H1 (cell line): ENCODE measurements at regions not wholly inside any gene's neighbourhood (a gene's known extent, or its start where the extent isn't known, plus 50 kb on each side); places are given as distances from the start of the nearest gene placed in this dataset.

Experiments used
- CTCF ChIA-PET: fragments of 300-600 bp; sonication (Branson Sonifier 250); formaldehyde crosslinking; loops from one replicate; lab custom pipeline; 2021; ENCODE audit not compliant: partially characterized antibody; lab: Charles Lee
- POLR2A ChIA-PET: fragments of 300-600 bp; sonication (Branson Sonifier 250); formaldehyde crosslinking; loops from one replicate; lab custom pipeline; 2021; ENCODE audit warnings: inconsistent platforms; ENCODE audit not compliant: partially characterized antibody; lab: Charles Lee
- DNase-seq, 2 experiments: peaks; one replicate each; pipeline versions ENCODE4 v3.0.0 to v3.0.0-alpha.2; 2010 to 2022; ENCODE audit warnings: low spot score in 2 of 2, low read depth in 1 of 2, mixed read lengths in 1 of 2
- FAIRE-seq: peaks from 2 replicates; lab custom pipeline; 2011; peaks lifted over from hg19 to GRCh38; lab: Jason Lieb, UNC
- H2AFZ ChIP-seq: 2 replicates; pipeline ENCODE4 v1.8.1; 2012; ENCODE audit warnings: low read length, inconsistent platforms
- H2AK5ac ChIP-seq: 2 replicates; pipeline ENCODE4 v1.6.1; 2013; ENCODE audit warnings: low read depth, low read length
- H2BK120ac ChIP-seq: replicated peaks from 2 replicates; pipeline ENCODE3; 2013; ENCODE audit warnings: low read depth, low read length, inconsistent platforms
- H2BK12ac ChIP-seq: 2 replicates; pipeline ENCODE4 v1.6.1; 2013; ENCODE audit warnings: low read depth, low read length
- H2BK15ac ChIP-seq: 2 replicates; pipeline ENCODE4 v1.6.1; 2013; ENCODE audit warnings: low read length
- H2BK20ac ChIP-seq: 2 replicates; pipeline ENCODE4 v1.6.1; 2013; ENCODE audit warnings: low read length
- H2BK5ac ChIP-seq: 2 replicates; pipeline ENCODE4 v1.6.1; 2013; ENCODE audit warnings: low read depth, low read length
- H3K14ac ChIP-seq: 2 replicates; pipeline ENCODE4 v1.6.1; 2013; ENCODE audit warnings: inconsistent platforms; ENCODE audit not compliant: insufficient read length
- H3K18ac ChIP-seq: 2 replicates; pipeline ENCODE4 v1.6.1; 2013; ENCODE audit warnings: low read length; ENCODE audit errors: extremely low read depth
- H3K23ac ChIP-seq: 2 replicates; pipeline ENCODE4 v1.6.1; 2013; ENCODE audit warnings: inconsistent platforms; ENCODE audit not compliant: insufficient read length
- H3K23me2 ChIP-seq: 2 replicates; pipeline ENCODE4 v1.6.1; 2013; ENCODE audit warnings: low read depth, low read length
- H3K27ac ChIP-seq: 2 replicates; pipeline ENCODE4 v1.6.1; 2011; ENCODE audit warnings: low read depth, low read length, inconsistent platforms
- H3K27me3 ChIP-seq, 4 experiments: replicated peaks in 1 of 4; 1 replicate in 1 of 4; 2 replicates in 3 of 4; pipeline versions ENCODE4 v1.6.1 to v1.8.1; 2011 to 2013; ENCODE audit warnings: low read length in 3 of 4, mild to moderate bottlenecking in 3 of 4, inconsistent platforms in 2 of 4, mixed read lengths in 2 of 4, moderate library complexity in 1 of 4; ENCODE audit not compliant: control insufficient read depth in 3 of 4, insufficient read depth in 3 of 4; ENCODE audit errors: extremely low read depth in 1 of 4
- H3K36me3 ChIP-seq, 4 experiments: 2 replicates each; pipeline versions ENCODE4 v1.6.1 to v1.8.1; 2011 to 2013; ENCODE audit warnings: mild to moderate bottlenecking in 4 of 4, low read length in 3 of 4, moderate library complexity in 2 of 4, control low read depth in 1 of 4, inconsistent platforms in 1 of 4; ENCODE audit not compliant: insufficient read depth in 4 of 4, control insufficient read depth in 2 of 4
- H3K4ac ChIP-seq: replicated peaks from 2 replicates; pipeline ENCODE3; 2013; ENCODE audit warnings: low read length, low read depth, mixed read lengths, inconsistent platforms; ENCODE audit not compliant: insufficient read length
- H3K4me1 ChIP-seq, 4 experiments: replicated peaks in 1 of 4; 1 replicate in 1 of 4; 2 replicates in 3 of 4; pipeline versions ENCODE4 v1.6.1 to v1.8.1; 2011 to 2013; ENCODE audit warnings: low read length in 3 of 4, inconsistent platforms in 2 of 4, mixed read lengths in 1 of 4; ENCODE audit not compliant: insufficient read depth in 4 of 4, control insufficient read depth in 3 of 4
- H3K4me2 ChIP-seq, 2 experiments: 2 replicates each; pipeline versions ENCODE4 v1.6.1 to v1.8.1; 2011 to 2013; ENCODE audit warnings: low read depth in 2 of 2, low read length in 2 of 2, control low read depth in 1 of 2, inconsistent platforms in 1 of 2, mild to moderate bottlenecking in 1 of 2; ENCODE audit not compliant: insufficient read depth in 1 of 2
- H3K4me3 ChIP-seq, 4 experiments: fragments of 200-600, 300-600 bp in 1 of 4; sonication (generic), shearing (Covaris generic), sonication (Bioruptor Twin) in 1 of 4; 2 replicates each; pipeline versions ENCODE4 v1.5.1 to v1.8.1; 2011 to 2016; ENCODE audit warnings: low read length in 4 of 4, low read depth in 3 of 4, control low read depth in 2 of 4, inconsistent platforms in 2 of 4, mild to moderate bottlenecking in 2 of 4, mixed read lengths in 1 of 4, moderate library complexity in 1 of 4; ENCODE audit not compliant: insufficient read depth in 2 of 4; ENCODE audit errors: extremely low read depth in 1 of 4
- H3K56ac ChIP-seq: replicated peaks from 2 replicates; pipeline ENCODE3; 2013; ENCODE audit warnings: low read depth, mild to moderate bottlenecking, mixed read lengths, low read length, inconsistent platforms; ENCODE audit not compliant: insufficient read length
- H3K79me1 ChIP-seq: 2 replicates; pipeline ENCODE4 v1.6.1; 2013; ENCODE audit warnings: low read depth, low read length, control low read depth
- H3K79me2 ChIP-seq, 2 experiments: 2 replicates each; pipeline versions ENCODE4 v1.6.1 to v1.8.1; 2012 to 2013; ENCODE audit warnings: low read length in 2 of 2, mild to moderate bottlenecking in 2 of 2, inconsistent platforms in 1 of 2; ENCODE audit not compliant: insufficient read depth in 2 of 2, control insufficient read depth in 1 of 2
- H3K9ac ChIP-seq, 4 experiments: replicated peaks in 1 of 4; 1 replicate in 1 of 4; 2 replicates in 3 of 4; pipeline versions ENCODE4 v1.6.1 to v1.8.1; 2011 to 2013; ENCODE audit warnings: low read depth in 3 of 4, low read length in 3 of 4, control low read depth in 2 of 4, mild to moderate bottlenecking in 2 of 4, moderate library complexity in 2 of 4, inconsistent platforms in 1 of 4; ENCODE audit errors: extremely low read depth in 1 of 4
- H3K9me3 ChIP-seq, 2 experiments: 2 replicates each; pipeline versions ENCODE4 v1.6.1 to v1.8.1; 2012 to 2013; ENCODE audit warnings: mild to moderate bottlenecking in 2 of 2, moderate library complexity in 2 of 2, control low read depth in 1 of 2, inconsistent platforms in 1 of 2, low read depth in 1 of 2, low read length in 1 of 2, mixed read lengths in 1 of 2; ENCODE audit not compliant: insufficient read depth in 2 of 2
- H4K20me1 ChIP-seq, 2 experiments: replicated peaks in 1 of 2; 2 replicates each; pipeline versions ENCODE3 to v1.8.1; 2011 to 2013; ENCODE audit warnings: inconsistent platforms in 2 of 2, low read length in 2 of 2, mild to moderate bottlenecking in 1 of 2; ENCODE audit not compliant: insufficient read depth in 2 of 2, control insufficient read depth in 1 of 2
- H4K5ac ChIP-seq: 2 replicates; pipeline ENCODE4 v1.6.1; 2013; ENCODE audit warnings: low read length, low read depth, mixed read lengths, inconsistent platforms; ENCODE audit not compliant: insufficient read length
- H4K8ac ChIP-seq: 2 replicates; pipeline ENCODE4 v1.8.0; 2013; ENCODE audit warnings: mild to moderate bottlenecking, moderate library complexity, low read length, inconsistent platforms; ENCODE audit not compliant: insufficient read depth; ENCODE audit errors: extremely low read depth
- H4K91ac ChIP-seq: replicated peaks from 2 replicates; pipeline ENCODE3; 2013; ENCODE audit warnings: low read length, mixed read lengths, inconsistent platforms; ENCODE audit not compliant: insufficient read length
- CTBP2 ChIP-seq: IDR thresholded peaks from 2 replicates; pipeline ENCODE4 v1.7.0; 2011; ENCODE audit warnings: borderline replicate concordance, mild to moderate bottlenecking, moderate library complexity, mixed read lengths, low read length; ENCODE audit not compliant: insufficient read depth, insufficient read length
- CTCF ChIP-seq, 3 experiments: IDR thresholded peaks; 1 replicate in 2 of 3; 2 replicates in 1 of 3; pipeline versions ENCODE4 v1.5.1 to v1.6.1; 2011; ENCODE audit warnings: low read length in 3 of 3, mild to moderate bottlenecking in 3 of 3, inconsistent platforms in 2 of 3, low read depth in 1 of 3, moderate library complexity in 1 of 3; ENCODE audit not compliant: insufficient read depth in 1 of 3; ENCODE audit errors: control extremely low read depth in 1 of 3
- EP300 ChIP-seq, 2 experiments: IDR thresholded peaks; 1 replicate in 1 of 2; 2 replicates in 1 of 2; pipeline ENCODE4 v1.6.1; 2011 to 2012; ENCODE audit warnings: low read depth in 2 of 2, low read length in 2 of 2, mild to moderate bottlenecking in 2 of 2, borderline replicate concordance in 1 of 2, inconsistent platforms in 1 of 2, moderate library complexity in 1 of 2
- KDM4A ChIP-seq: IDR thresholded peaks from one replicate; pipeline ENCODE4 v1.7.1; 2012; ENCODE audit warnings: low read depth, mild to moderate bottlenecking, moderate library complexity, low read length, inconsistent platforms; ENCODE audit not compliant: severe bottlenecking
- POLR2A ChIP-seq, 2 experiments: IDR thresholded peaks; 1 replicate in 1 of 2; 2 replicates in 1 of 2; pipeline ENCODE4 v1.6.1; 2011; ENCODE audit warnings: low read depth in 2 of 2, low read length in 2 of 2, mild to moderate bottlenecking in 2 of 2; ENCODE audit errors: control extremely low read depth in 1 of 2
- RAD21 ChIP-seq, 2 experiments: IDR thresholded peaks in 1 of 2; conservative IDR thresholded peaks in 1 of 2; 2 replicates each; pipeline ENCODE4 v1.6.1; 2011; ENCODE audit warnings: low read depth in 2 of 2, low read length in 2 of 2, improper control_type of control experiment in 1 of 2, inconsistent platforms in 1 of 2, mild to moderate bottlenecking in 1 of 2, moderate library complexity in 1 of 2
- SAP30 ChIP-seq: fragments of 300-600 bp; sonication (generic); IDR thresholded peaks from 2 replicates; pipeline ENCODE4 v1.7.1; 2012; ENCODE audit warnings: low read length, moderate library complexity, mild to moderate bottlenecking, inconsistent platforms; ENCODE audit not compliant: insufficient read depth, insufficient replicate concordance
- SP1 ChIP-seq: IDR thresholded peaks from 2 replicates; pipeline ENCODE4 v1.6.1; 2011; ENCODE audit warnings: low read depth, low read length
- TBP ChIP-seq: IDR thresholded peaks from 2 replicates; pipeline ENCODE4 v1.6.1; 2011; ENCODE audit warnings: low read depth, low read length, improper control_type of control experiment
- TCF12 ChIP-seq: IDR thresholded peaks from 2 replicates; pipeline ENCODE4 v1.6.1; 2011; ENCODE audit warnings: low read depth, mild to moderate bottlenecking, low read length
- WGBS, 2 experiments: shearing (Covaris generic) in 1 of 2; methylation state at CpG; one replicate each; pipeline versions ENCODE4 v1.1.6 to v1.1.7; 2013 to 2015; ENCODE audit warnings: low lambda C conversion rate in 2 of 2, mixed read lengths in 2 of 2, inconsistent platforms in 1 of 2, low coverage in 1 of 2, missing lambda C conversion rate in 1 of 2; ENCODE audit not compliant: insufficient replicate concordance in 2 of 2, insufficient coverage in 1 of 2, insufficient read length in 1 of 2; ENCODE audit errors: extremely low coverage in 1 of 2, missing lambda C conversion rate in 1 of 2; 5-methylcytosine and 5-hydroxymethylcytosine counted together

- 92% methylated on average over 3 of the region's 3 CpGs; no CpG with 5 or more reads in 1 of the 2 experiments for WGBS, 2 experiments
- FAIRE-seq = no peak
- TF ChIP-seq EP300 (IDR thresholded peaks at IDR 0.05; ENCODE audit: borderline replicate concordance in 1 of 2, low read depth in 2 of 2, low read length in 2 of 2) (no peak), SAP30 (no peak), TCF12 (no peak), KDM4A (no peak), POLR2A (IDR thresholded peaks at IDR 0.05; ENCODE audit: control extremely low read depth in 1 of 2, low read depth in 2 of 2, low read length in 2 of 2) (no peak), CTBP2 (no peak), CTCF (IDR thresholded peaks at IDR 0.05; ENCODE audit: control extremely low read depth in 1 of 3, insufficient read depth in 1 of 3, low read depth in 1 of 3, low read length in 3 of 3) (no peak), SP1 (no peak), RAD21 (IDR thresholded peaks at IDR 0.05 in 1 of 2, conservative IDR thresholded peaks at IDR 0.05 in 1 of 2; ENCODE audit: low read depth in 2 of 2, low read length in 2 of 2) (no peak), TBP (no peak)
Measured at GRCh38 chr5:124847907-124848306, 101.5 kb upstream of the ZNF608 start.

More at GRCh38 chr5:124847907-124848306, 101.5 kb upstream of the ZNF608 start:
- no peak overlapping the region for H3K4ac ChIP-seq
- H3K14ac ChIP-seq = no peak overlapping the region
- H3K36me3 ChIP-seq = no peaks in the 10 kb centered on the region
- H3K27ac ChIP-seq = no peak overlapping the region
- ChIA-PET POLR2A (no interaction called here), CTCF (interaction anchor here (0.6 kb wide), 1 partner anchor 38 kb away, joined by 3 read pairs; no protein-coding TSS in a partner anchor)
- no peak overlapping the region for H3K23ac ChIP-seq
- no peak overlapping the region for H2AK5ac ChIP-seq
- H2BK120ac ChIP-seq = no peak overlapping the region
- H3K27me3 ChIP-seq = no peaks in the 10 kb centered on the region
- H3K56ac ChIP-seq = no peak overlapping the region
- no peak for DNase-seq
- no peak overlapping the region for H2BK12ac ChIP-seq
- H2AFZ ChIP-seq = no peak overlapping the region
- H2BK5ac ChIP-seq = no peak overlapping the region
- H4K20me1 ChIP-seq = no peaks in the 10 kb centered on the region
- no peaks in the 10 kb centered on the region for H3K79me2 ChIP-seq
- H3K23me2 ChIP-seq = no peaks in the 10 kb centered on the region
- no peak overlapping the region for H4K5ac ChIP-seq
- H3K79me1 ChIP-seq = no peaks in the 10 kb centered on the region
- H3K9ac ChIP-seq = no peak overlapping the region
- no peak overlapping the region for H2BK20ac ChIP-seq
- no peak overlapping the region for H3K4me2 ChIP-seq
- H3K4me1 ChIP-seq = peaks cover 0 to 2% (median 0%) of the 10 kb centered on the region in 4 experiments; a peak in 1 of 7 replicates
- no peak overlapping the region for H4K91ac ChIP-seq
- H3K4me3 ChIP-seq = no peak overlapping the region
- no peak overlapping the region for H3K18ac ChIP-seq
- no peak overlapping the region for H2BK15ac ChIP-seq
- no peaks in the 10 kb centered on the region for H3K9me3 ChIP-seq
- H4K8ac ChIP-seq = no peak overlapping the region
